ENCODE measurements at regions not wholly inside any gene's neighbourhood (a gene's known extent, or its start where the extent isn't known, plus 50 kb on each side); places are given as distances from the start of the nearest gene placed in this dataset.
A peak's percentile ranks its signal among the peaks of the same experiment; 100 is the strongest.

GRCh38 chr4:26106776-26107175 is 192.8 kb downstream of the SMIM20 start:
- no peak for DNase-seq

GRCh38 chr4:26108054-26108453 is 194.0 kb downstream of the SMIM20 start:
- DNase-seq: peak; percentile 4

GRCh38 chr4:26110493-26110892 is 196.5 kb downstream of the SMIM20 start:
- DNase-seq: no peak

GRCh38 chr4:26113339-26113940 is 199.4 kb downstream of the SMIM20 start:
- no peak for DNase-seq

- DNase-seq: no peak
Measured at GRCh38 chr4:26116057-26116456, 202.0 kb downstream of the SMIM20 start.

GRCh38 chr4:26120098-26120825 is 200.6 kb upstream of the RBPJ start:
- no peak for DNase-seq

GRCh38 chr4:26122690-26123089 is 198.1 kb upstream of the RBPJ start:
- no peak for DNase-seq

- DNase-seq: no peak
Measured at GRCh38 chr4:26124753-26125321, 196.0 kb upstream of the RBPJ start.

DNA sequence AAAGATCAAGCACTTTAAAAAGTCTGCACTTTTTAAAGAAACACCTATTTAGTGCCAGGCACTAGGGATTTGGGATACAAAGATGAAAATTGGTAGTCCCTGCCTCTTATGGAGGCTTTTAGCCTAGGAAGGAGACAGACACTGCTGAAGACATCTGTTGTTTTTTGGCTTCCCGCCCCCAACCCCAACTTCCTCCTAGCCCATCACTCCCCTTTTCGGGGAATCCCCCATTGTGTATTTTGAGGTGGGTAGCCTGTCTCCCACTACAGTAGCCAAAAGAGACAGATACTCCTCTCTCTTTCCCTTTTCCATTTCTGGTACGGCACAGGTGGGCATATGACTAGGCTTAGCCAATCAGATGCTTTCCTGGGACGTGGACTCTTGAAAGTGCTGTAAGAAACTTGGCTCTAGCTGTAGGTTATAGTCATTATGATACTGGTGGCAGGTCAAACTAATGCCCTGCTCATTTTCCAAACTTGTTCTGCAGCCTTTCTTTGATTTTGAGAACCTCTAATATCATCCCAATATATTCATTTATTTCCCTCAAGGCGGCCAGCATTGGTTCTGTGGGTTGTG is 194.6 kb upstream of the RBPJ start:
- DNase-seq: no peak

GRCh38 chr4:26126994-26127393 is 193.8 kb upstream of the RBPJ start:
- DNase-seq: no peak

DNA sequence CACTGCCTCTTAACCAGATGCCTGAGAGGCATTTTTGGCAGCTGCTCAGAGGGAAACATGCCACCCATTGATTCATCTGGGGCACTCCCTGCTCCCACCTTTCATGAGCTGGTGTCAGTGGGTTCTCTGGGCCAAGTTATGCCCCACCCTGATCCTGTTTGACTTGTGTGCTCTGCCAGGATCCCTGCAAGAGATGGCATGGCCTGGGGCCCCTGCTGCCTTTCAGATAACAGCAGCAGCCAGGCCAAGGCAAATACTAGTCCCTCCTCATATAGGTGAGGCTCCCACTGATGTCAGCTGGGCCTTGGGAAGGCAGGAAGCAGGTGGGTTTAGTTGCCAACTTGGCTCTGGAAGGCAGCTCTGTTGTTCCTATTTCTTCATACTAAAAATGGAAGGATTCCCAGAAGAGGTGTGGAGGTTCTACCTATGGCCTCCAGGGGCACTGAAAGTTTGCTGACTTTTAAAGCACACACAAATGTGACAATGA is 192.9 kb upstream of the RBPJ start:
- DNase-seq: no peak

- DNase-seq: no peak
Measured at GRCh38 chr4:26130173-26130572, 190.6 kb upstream of the RBPJ start.

DNA sequence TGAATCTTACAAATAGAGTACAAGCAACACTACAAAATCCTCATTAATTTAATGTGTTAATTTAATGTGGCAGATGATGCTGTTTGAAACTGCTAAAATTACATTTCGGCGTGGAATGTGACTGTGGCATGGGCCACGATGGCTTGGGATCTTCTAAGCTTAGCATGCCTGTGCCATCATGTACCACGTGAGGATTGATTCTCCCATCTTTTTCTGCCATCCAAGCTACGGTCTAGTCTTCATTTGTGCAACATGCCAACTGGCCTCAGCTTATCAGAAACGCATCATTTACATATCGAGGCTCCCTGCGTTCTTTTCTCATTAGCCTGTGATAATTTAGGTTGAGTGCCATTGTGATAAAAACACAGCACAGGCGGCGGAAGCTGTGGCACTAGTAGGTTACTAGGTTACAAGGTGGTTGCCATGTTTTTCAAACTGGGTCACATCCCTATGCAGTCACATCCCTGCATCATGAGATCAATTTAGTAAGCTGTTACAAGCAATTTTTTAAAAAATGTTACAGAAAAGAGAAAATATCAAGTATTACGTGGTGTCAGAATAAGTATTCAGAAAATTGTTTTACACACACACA is 189.9 kb upstream of the RBPJ start:
- no peak for DNase-seq

GRCh38 chr4:26131711-26132110 is 189.1 kb upstream of the RBPJ start:
- no peak for DNase-seq

- DNase-seq: no peak
Measured at GRCh38 chr4:26132858-26133257, 188.0 kb upstream of the RBPJ start.

DNA sequence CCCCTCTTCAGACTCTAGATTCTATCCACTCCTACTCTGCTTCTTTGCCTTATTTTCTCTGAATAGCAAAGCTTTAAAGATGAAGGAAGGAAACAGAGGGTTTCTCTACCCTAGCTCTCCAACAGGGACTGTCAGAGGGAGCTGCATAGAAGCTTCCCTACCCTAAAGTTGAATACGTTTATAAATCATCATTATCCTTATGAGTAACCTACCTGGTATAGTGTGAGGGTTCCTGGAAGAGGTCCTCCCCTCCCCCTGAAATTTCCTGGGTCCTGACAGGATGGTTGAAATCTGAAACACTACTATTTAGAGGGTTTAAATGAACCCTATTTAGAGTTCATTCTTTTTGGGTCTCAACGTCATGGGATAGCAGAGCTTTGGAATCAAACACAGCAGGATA is 187.0 kb upstream of the RBPJ start:
- DNase-seq: no peak

DNA sequence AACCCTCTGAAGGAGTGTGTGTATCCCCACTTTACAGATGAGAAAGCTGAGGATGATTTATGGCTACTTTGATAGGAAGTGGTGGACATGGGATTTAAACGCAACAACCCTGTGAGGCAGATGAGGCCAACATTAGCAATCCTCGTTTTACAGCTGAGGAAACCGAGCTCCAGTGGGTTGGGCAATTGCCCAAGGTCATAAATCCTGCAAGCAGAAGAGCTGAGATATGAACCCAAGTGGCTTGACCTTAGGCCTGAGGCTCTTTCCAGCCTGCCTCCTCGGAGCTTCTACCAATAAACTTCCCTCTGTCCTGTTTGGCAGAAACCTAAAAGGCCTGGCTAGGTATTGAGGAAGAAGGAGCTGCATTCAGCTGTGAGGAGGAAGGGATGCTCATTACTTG is 185.5 kb upstream of the RBPJ start:
- DNase-seq: peak; percentile 11

DNA sequence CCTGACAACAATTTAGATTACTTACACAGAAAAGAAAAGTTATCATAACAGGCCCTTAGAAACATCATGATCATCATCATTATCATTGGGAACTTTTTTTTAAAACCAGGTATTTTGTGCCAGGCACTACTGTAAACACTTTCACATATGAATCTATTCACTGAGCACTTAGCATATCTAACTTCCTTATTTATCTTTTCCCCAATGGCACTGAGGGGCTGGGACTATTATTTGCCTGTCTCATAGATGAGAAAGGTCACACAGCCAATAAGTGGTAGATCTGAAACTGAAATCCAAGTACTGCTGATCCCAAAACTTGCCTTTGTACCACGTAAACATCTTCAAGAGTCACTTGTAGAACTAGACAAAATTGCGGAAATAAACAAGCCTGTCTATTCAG is 184.2 kb upstream of the RBPJ start:
- no peak for DNase-seq

GRCh38 chr4:26137288-26137687 is 183.5 kb upstream of the RBPJ start:
- no peak for DNase-seq

DNA sequence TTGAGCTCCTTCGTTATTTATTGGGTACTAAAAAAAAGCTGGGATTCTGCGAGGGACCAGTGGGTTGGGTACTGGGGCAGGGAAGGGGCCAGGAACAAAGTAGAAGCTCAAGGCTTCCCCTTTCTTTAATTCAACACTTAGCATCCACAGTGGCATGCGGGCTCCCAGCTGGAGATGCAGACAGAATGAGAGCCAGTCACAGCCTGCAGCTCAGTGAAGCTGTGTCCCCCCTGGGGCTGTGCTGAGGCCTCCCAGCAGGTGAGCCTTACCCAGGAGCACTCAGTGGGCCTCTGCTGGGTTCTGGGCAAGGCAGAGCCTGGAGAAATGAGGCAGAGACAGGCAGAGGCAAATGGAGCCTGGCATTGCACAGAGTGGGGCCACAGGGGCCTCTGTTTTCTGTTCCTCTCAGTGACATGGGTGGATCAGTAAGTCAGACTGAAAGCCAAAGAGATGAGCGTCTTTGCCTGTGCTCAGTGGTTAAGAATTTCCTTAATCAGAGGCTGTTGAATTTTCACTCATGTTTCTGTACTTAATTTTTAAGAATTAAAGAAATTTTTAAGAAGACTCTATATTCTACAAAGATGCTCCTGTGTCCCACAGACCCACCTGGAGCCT is 181.4 kb upstream of the RBPJ start:
- DNase-seq: no peak

GRCh38 chr4:26140150-26140898 is 180.5 kb upstream of the RBPJ start:
- DNase-seq: no peak

GRCh38 chr4:26141051-26141721 is 179.6 kb upstream of the RBPJ start:
- no peak for DNase-seq
